ENCODE measurements at regions not wholly inside any gene's neighbourhood (a gene's known extent, or its start where the extent isn't known, plus 50 kb on each side); places are given as distances from the start of the nearest gene placed in this dataset.

GRCh38 chr4:128465523-128465922 lies 177.9 kb upstream of the PGRMC2 start:
- Histone ChIP-seq H3K4me3 (no peak overlapping the region), H3K9me3 (replicated peaks) (no peaks in the 10 kb centered on the region), H3K27ac (no peak overlapping the region), H3K27me3 (replicated peaks) (no peaks in the 10 kb centered on the region), H3K36me3 (no peaks in the 10 kb centered on the region), H3K4me1 (replicated peaks) (peaks cover 26% of the 10 kb centered on the region)
- DNase-seq (ENCODE audit: low read depth in 1 of 2, low spot score in 2 of 2): no peak

GRCh38 chr4:128463006-128463405 lies 175.4 kb upstream of the PGRMC2 start:
- Histone ChIP-seq H3K27me3 (replicated peaks) (no peaks in the 10 kb centered on the region), H3K36me3 (no peaks in the 10 kb centered on the region), H3K9me3 (replicated peaks) (no peaks in the 10 kb centered on the region), H3K4me1 (replicated peaks) (peaks cover 17% of the 10 kb centered on the region), H3K27ac (no peak overlapping the region), H3K4me3 (no peak overlapping the region)
- no peak for DNase-seq (ENCODE audit: low read depth in 1 of 2, low spot score in 2 of 2)

- H3K4me1 ChIP-seq (replicated peaks): peaks cover 14% of the 10 kb centered on the region
- DNase-seq (ENCODE audit: low read depth in 1 of 2, low spot score in 2 of 2): no peak
- no peak overlapping the region for H3K27ac ChIP-seq
- no peaks in the 10 kb centered on the region for H3K36me3 ChIP-seq
- H3K9me3 ChIP-seq (replicated peaks): no peaks in the 10 kb centered on the region
- H3K4me3 ChIP-seq: no peak overlapping the region
- H3K27me3 ChIP-seq (replicated peaks): no peaks in the 10 kb centered on the region
Measured at GRCh38 chr4:128462103-128462783, 174.6 kb upstream of the PGRMC2 start.

GRCh38 chr4:128461291-128462102 lies 173.9 kb upstream of the PGRMC2 start:
- Histone ChIP-seq H3K36me3 (no peaks in the 10 kb centered on the region), H3K4me1 (replicated peaks) (peaks cover 14% of the 10 kb centered on the region), H3K27ac (0 out of 2 replicates have a peak overlapping the region, but pooled peaks have one; percentile 2), H3K4me3 (no peak overlapping the region), H3K9me3 (replicated peaks) (no peaks in the 10 kb centered on the region), H3K27me3 (replicated peaks) (no peaks in the 10 kb centered on the region)
- peak; percentile 65 to 72 for DNase-seq (ENCODE audit: low read depth in 1 of 2, low spot score in 2 of 2)

GRCh38 chr4:128459547-128459946 lies 171.9 kb upstream of the PGRMC2 start:
- no peak overlapping the region for H3K27ac ChIP-seq
- no peaks in the 10 kb centered on the region for H3K9me3 ChIP-seq (replicated peaks)
- no peak for DNase-seq (ENCODE audit: low read depth in 1 of 2, low spot score in 2 of 2)
- H3K4me3 ChIP-seq: no peak overlapping the region
- peaks cover 27% of the 10 kb centered on the region for H3K4me1 ChIP-seq (replicated peaks)
- H3K36me3 ChIP-seq: no peaks in the 10 kb centered on the region
- H3K27me3 ChIP-seq (replicated peaks): no peaks in the 10 kb centered on the region

GRCh38 chr4:128458816-128459215 lies 171.2 kb upstream of the PGRMC2 start:
- Histone ChIP-seq H3K4me1 (replicated peaks) (peaks cover 35% of the 10 kb centered on the region), H3K27me3 (replicated peaks) (no peaks in the 10 kb centered on the region), H3K27ac (no peak overlapping the region), H3K36me3 (no peaks in the 10 kb centered on the region), H3K9me3 (replicated peaks) (no peaks in the 10 kb centered on the region), H3K4me3 (no peak overlapping the region)
- DNase-seq (ENCODE audit: low read depth in 1 of 2, low spot score in 2 of 2): no peak

- no peak for DNase-seq (ENCODE audit: low read depth in 1 of 2, low spot score in 2 of 2)
- peaks cover 40% of the 10 kb centered on the region for H3K4me1 ChIP-seq (replicated peaks)
- no peak overlapping the region for H3K4me3 ChIP-seq
- no peaks in the 10 kb centered on the region for H3K27me3 ChIP-seq (replicated peaks)
- H3K9me3 ChIP-seq (replicated peaks): no peaks in the 10 kb centered on the region
- no peaks in the 10 kb centered on the region for H3K36me3 ChIP-seq
- H3K27ac ChIP-seq: no peak overlapping the region
Measured at GRCh38 chr4:128457726-128458125, 170.1 kb upstream of the PGRMC2 start.

- Histone ChIP-seq H3K27ac (no peak overlapping the region), H3K4me3 (no peak overlapping the region), H3K27me3 (replicated peaks) (no peaks in the 10 kb centered on the region), H3K9me3 (replicated peaks) (no peaks in the 10 kb centered on the region), H3K36me3 (no peaks in the 10 kb centered on the region), H3K4me1 (replicated peaks) (peaks cover 35% of the 10 kb centered on the region)
- DNase-seq (ENCODE audit: low read depth in 1 of 2, low spot score in 2 of 2): no peak
Measured at GRCh38 chr4:128456171-128456570, 168.6 kb upstream of the PGRMC2 start.

- Histone ChIP-seq H3K27me3 (replicated peaks) (no peaks in the 10 kb centered on the region), H3K36me3 (no peaks in the 10 kb centered on the region), H3K4me1 (replicated peaks) (peaks cover 28% of the 10 kb centered on the region), H3K4me3 (no peak overlapping the region), H3K9me3 (replicated peaks) (no peaks in the 10 kb centered on the region), H3K27ac (no peak overlapping the region; the same call in 1 of the 2 replicates)
- no peak for DNase-seq (ENCODE audit: low read depth in 1 of 2, low spot score in 2 of 2)
Measured at GRCh38 chr4:128455480-128455879, 167.9 kb upstream of the PGRMC2 start.

GRCh38 chr4:128454881-128455280 lies 167.3 kb upstream of the PGRMC2 start:
- no peak for DNase-seq (ENCODE audit: low read depth in 1 of 2, low spot score in 2 of 2)
- H3K4me1 ChIP-seq (replicated peaks): peaks cover 28% of the 10 kb centered on the region
- no peaks in the 10 kb centered on the region for H3K36me3 ChIP-seq
- no peak overlapping the region; the same call in 1 of the 2 replicates for H3K4me3 ChIP-seq
- peak overlapping the region; percentile 67 for H3K27ac ChIP-seq
- no peaks in the 10 kb centered on the region for H3K27me3 ChIP-seq (replicated peaks)
- no peaks in the 10 kb centered on the region for H3K9me3 ChIP-seq (replicated peaks)

GRCh38 chr4:128454281-128454871 lies 166.8 kb upstream of the PGRMC2 start:
- Histone ChIP-seq H3K27me3 (replicated peaks) (no peaks in the 10 kb centered on the region), H3K27ac (peak overlapping the region; percentile 67), H3K4me3 (no peak overlapping the region; the same call in 1 of the 2 replicates), H3K4me1 (replicated peaks) (peaks cover 28% of the 10 kb centered on the region), H3K36me3 (no peaks in the 10 kb centered on the region), H3K9me3 (replicated peaks) (no peaks in the 10 kb centered on the region)
- peak; percentile 86 to 91 for DNase-seq (ENCODE audit: low read depth in 1 of 2, low spot score in 2 of 2)

GRCh38 chr4:128452415-128452814 lies 164.8 kb upstream of the PGRMC2 start:
- Histone ChIP-seq H3K27ac (no peak overlapping the region), H3K36me3 (no peaks in the 10 kb centered on the region), H3K9me3 (replicated peaks) (no peaks in the 10 kb centered on the region), H3K27me3 (replicated peaks) (no peaks in the 10 kb centered on the region), H3K4me3 (no peak overlapping the region), H3K4me1 (replicated peaks) (peaks cover 28% of the 10 kb centered on the region)
- no peak for DNase-seq (ENCODE audit: low read depth in 1 of 2, low spot score in 2 of 2)

- H3K36me3 ChIP-seq: no peaks in the 10 kb centered on the region
- DNase-seq (ENCODE audit: low read depth in 1 of 2, low spot score in 2 of 2): no peak
- H3K27ac ChIP-seq: no peak overlapping the region
- no peaks in the 10 kb centered on the region for H3K9me3 ChIP-seq (replicated peaks)
- H3K4me1 ChIP-seq (replicated peaks): peaks cover 28% of the 10 kb centered on the region
- no peaks in the 10 kb centered on the region for H3K27me3 ChIP-seq (replicated peaks)
- H3K4me3 ChIP-seq: no peak overlapping the region
Measured at GRCh38 chr4:128451270-128451905, 163.8 kb upstream of the PGRMC2 start.

Data from SJSA1 (cell line).